ENCODE measurements at regions not wholly inside any gene's neighbourhood (a gene's known extent, or its start where the extent isn't known, plus 50 kb on each side); places are given as distances from the start of the nearest gene placed in this dataset.

DNA sequence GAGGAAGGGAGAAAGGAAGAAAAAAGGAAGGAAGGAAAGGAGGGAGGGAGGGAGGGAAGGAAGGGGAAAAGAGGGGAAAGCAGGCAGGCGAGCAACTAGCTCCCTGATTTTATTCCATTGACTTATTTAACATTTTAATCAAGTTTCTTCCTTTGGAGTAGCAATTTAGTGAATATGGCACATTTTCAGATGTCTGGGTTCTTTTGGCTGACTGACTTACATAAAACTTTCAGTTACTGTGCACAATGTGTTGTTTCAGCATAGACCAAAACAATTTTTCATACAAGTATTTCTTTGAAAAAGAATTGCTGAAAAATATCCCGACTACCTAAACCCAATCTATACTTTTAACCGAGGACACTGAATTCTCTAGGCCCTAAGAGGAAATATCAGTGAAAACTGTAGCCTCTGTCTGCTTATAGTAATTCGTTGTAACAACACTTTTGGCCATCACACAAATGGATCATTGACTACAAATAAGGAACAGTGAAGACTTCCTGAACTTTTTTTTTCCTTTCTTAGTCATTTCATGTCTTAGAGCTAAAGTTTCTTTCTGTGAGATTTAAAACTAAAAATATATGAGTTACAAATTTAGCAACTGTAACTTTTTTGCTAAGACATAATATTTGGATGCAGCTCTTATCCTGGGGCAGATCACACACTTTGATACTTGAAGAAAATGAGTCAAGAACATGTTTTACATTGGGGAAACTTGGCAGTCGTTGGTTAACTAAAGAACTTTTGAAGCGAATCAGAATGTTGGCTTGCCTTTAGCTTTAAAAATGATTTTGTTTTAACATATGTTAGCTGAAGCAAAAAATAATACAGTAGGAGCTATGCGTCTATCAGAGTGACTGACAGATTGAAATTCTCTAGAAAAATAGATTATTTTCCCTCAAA lies 79.6 kb downstream of the SOX2 start:
- ATAC-seq (ENCODE audit: low FRiP score) (no peak), DNase-seq (ENCODE audit: low spot score) (no peak)

DNA sequence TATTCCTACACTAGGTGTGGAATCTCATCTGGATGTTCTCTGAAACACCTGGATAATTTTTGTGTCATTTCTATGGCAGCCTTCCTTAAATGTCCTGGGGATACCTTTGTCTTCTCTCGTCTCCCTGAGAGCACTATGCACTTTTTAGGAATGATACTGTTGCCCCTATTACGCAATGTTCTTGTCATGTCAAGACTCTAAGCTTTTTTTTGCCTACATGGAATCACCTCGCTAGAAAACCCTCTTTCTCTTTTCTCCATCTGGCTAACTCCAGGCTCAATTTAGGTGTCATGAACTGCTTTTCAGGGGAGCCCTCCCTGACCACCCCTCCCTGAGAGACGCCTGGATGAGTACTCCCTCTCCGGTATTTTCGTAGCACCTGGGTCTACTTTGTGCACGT lies 81.3 kb downstream of the SOX2 start:
- TF ChIP-seq, protein P1, sequence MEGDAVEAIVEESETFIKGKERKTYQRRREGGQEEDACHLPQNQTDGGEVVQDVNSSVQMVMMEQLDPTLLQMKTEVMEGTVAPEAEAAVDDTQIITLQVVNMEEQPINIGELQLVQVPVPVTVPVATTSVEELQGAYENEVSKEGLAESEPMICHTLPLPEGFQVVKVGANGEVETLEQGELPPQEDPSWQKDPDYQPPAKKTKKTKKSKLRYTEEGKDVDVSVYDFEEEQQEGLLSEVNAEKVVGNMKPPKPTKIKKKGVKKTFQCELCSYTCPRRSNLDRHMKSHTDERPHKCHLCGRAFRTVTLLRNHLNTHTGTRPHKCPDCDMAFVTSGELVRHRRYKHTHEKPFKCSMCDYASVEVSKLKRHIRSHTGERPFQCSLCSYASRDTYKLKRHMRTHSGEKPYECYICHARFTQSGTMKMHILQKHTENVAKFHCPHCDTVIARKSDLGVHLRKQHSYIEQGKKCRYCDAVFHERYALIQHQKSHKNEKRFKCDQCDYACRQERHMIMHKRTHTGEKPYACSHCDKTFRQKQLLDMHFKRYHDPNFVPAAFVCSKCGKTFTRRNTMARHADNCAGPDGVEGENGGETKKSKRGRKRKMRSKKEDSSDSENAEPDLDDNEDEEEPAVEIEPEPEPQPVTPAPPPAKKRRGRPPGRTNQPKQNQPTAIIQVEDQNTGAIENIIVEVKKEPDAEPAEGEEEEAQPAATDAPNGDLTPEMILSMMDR (IDR thresholded peaks at IDR 0.05), result no peak
- ATAC-seq (ENCODE audit: low FRiP score) (no peak), DNase-seq (ENCODE audit: low spot score) (no peak)

More for the DNA sequence above, 79.6 kb downstream of the SOX2 start:
- TF ChIP-seq, protein P1 (IDR thresholded peaks at IDR 0.05), result no peak

DNA sequence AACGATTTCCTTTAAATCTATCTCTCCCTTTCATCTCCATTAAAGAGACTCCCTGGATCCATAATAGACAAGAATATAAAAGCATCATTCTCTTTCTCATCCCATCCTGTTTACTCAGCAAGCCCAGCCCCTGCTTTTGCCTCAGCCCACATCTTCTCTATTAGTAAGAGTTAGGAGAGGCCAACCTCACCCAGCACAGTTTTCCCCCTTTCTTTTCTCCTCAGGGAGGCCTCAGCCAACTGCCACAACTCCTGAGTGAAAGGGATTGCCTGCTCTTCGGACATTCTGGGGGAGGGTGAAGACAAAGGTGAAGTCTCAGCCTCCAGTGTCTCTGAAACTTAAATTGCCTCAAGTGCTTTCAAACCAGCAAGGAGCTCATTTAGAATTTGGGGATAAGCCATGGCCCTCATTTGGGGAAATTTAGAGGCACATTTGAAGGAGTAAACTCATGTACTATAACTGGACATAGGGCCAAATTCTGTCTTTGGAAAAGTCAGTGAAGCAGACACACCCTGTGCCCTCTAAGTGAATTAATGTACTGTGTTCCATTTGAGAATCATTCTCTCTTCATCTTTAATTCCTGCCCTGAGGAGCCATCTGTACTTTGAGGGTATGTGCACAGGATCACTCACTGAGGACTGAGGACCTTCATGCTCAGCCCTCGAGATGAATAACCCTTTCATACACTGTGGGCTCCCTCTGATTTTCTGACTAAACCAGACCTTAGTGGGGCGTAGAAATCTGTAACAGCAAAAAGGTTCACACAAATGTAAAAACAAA lies 82.5 kb downstream of the SOX2 start:
- DNase-seq (ENCODE audit: low spot score) (no peak), ATAC-seq (ENCODE audit: low FRiP score) (no peak)
- TF ChIP-seq, protein P1 (IDR thresholded peaks at IDR 0.05), result no peak

DNA sequence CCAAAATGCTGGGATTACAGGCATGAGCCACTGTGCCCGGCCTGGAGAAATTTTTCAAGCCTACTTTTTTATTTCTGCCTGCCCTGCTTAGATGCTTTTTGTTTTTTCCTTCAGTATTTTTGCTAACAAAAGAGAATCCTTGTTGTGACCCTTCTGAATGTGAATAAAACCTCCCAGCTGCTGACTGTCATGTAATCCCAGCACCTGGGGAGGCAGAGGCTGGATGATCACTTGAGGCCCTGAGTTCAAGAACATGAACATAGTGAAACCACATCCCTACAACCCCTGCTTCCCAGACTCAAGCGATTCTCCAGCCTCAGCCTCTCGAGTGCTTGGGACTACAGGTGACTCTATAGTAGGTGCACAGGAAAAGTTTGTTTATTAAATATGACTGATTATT lies 84.9 kb downstream of the SOX2 start:
- TF ChIP-seq, protein P1 (IDR thresholded peaks at IDR 0.05), result no peak
- no peak for DNase-seq (ENCODE audit: low spot score)
- ATAC-seq (ENCODE audit: low FRiP score), result no peak

DNA sequence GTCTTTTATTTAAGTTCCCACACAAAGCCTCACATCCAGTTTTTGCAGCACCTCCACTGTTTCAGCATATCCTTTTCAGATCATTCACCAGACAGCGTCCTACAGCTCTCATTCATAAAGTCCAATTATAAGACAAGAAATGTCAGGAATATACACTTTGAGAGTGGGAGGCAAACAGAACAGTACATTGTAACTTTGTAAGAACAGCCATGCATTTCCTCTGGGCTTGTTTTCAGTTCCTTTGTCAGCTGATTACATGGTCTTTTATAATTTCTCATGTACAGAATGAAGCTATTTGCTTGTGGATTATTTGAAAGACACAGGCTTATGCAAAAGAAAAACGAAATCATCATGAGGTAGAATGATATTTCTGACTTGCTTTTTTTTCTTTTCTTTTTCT lies 85.7 kb downstream of the SOX2 start:
- no peak for ATAC-seq (ENCODE audit: low FRiP score)
- TF ChIP-seq, protein P1 (IDR thresholded peaks at IDR 0.05), result no peak
- DNase-seq (ENCODE audit: low spot score), result no peak

DNA sequence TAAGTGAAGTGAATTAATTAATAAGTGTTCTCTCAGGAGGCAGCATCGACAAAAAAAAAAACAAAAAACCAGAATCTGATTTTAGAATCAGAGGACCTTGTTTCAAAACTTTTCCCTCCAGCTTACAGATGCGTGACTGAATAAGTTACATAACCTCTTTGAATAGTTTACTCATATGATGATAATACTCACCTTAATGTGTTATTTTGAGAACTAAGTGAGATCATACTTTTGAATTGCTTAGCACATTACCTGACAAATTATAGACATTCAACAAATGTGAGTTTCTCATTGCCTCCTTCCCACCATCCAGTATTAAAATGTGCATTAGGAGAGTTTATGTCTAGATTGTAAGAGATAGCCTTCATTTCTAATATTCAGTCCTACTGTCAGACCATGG lies 94.0 kb downstream of the SOX2 start:
- no peak for DNase-seq (ENCODE audit: low spot score)
- TF ChIP-seq, protein P1 (IDR thresholded peaks at IDR 0.05), result no peak
- ATAC-seq (ENCODE audit: low FRiP score), result no peak
